ENCODE measurements at regions not wholly inside any gene's neighbourhood (a gene's known extent, or its start where the extent isn't known, plus 50 kb on each side); places are given as distances from the start of the nearest gene placed in this dataset.
A peak's percentile ranks its signal among the peaks of the same experiment; 100 is the strongest.

GRCh38 chr12:47377414-47378221, 297.9 kb upstream of the AMIGO2 start:
- no peak for TF ChIP-seq EZH2 (IDR thresholded peaks at IDR 0.05; ENCODE audit: insufficient read depth, poor library complexity, severe bottlenecking)
- no peak for TF ChIP-seq EZH2phosphoT487 (IDR thresholded peaks at IDR 0.05; ENCODE audit: insufficient read depth, low read depth)
- H2AFZ ChIP-seq: peak overlapping the region; percentile 59
- in situ Hi-C loops (cut with MboI): no loop called here
- no peaks in the 10 kb centered on the region for H3K9me3 ChIP-seq (ENCODE audit: low read depth)
- peaks cover 22% of the 10 kb centered on the region for H3F3A ChIP-seq (ENCODE audit: insufficient read depth)
- H3K36me3 ChIP-seq (ENCODE audit: low read depth): no peaks in the 10 kb centered on the region
- peaks cover 21% of the 10 kb centered on the region for H3K4me1 ChIP-seq (ENCODE audit: insufficient read depth)
- H3K27ac ChIP-seq: peak overlapping the region; percentile 94
- peak overlapping the region; percentile 76 for H3K9ac ChIP-seq
- no peaks in the 10 kb centered on the region for H3K9me2 ChIP-seq (ENCODE audit: insufficient read depth)
- peak overlapping the region; percentile 58 for H3K4me2 ChIP-seq (ENCODE audit: unreplicated experiment)
- H3K27me3 ChIP-seq (replicated peaks; ENCODE audit: insufficient read depth): no peaks in the 10 kb centered on the region
- peak; percentile 99 for DNase-seq
- peak overlapping the region; percentile 40 for H3K4me3 ChIP-seq
- no peaks in the 10 kb centered on the region for H3K79me2 ChIP-seq (ENCODE audit: insufficient read depth)
- no peaks in the 10 kb centered on the region for H4K20me1 ChIP-seq (ENCODE audit: insufficient read depth)
- WGBS, 2 experiments (ENCODE audit: low coverage in 1 of 2, low lambda C conversion rate in 2 of 2, missing lambda C conversion rate in 2 of 2): 19 to 22% methylated on average over 12 of the region's 12 CpGs

- Histone ChIP-seq H3K9ac (peak overlapping the region; percentile 76), H2AFZ (peak overlapping the region; percentile 59), H3K9me2 (ENCODE audit: insufficient read depth) (no peaks in the 10 kb centered on the region)
These were observed 297.2 kb upstream of the AMIGO2 start for GRCh38 chr12:47376927-47377326.

GRCh38 chr12:47373554-47374150, 293.9 kb upstream of the AMIGO2 start:
- H3K9me2 ChIP-seq (ENCODE audit: insufficient read depth): no peaks in the 10 kb centered on the region
- peaks cover 15% of the 10 kb centered on the region for H3K4me1 ChIP-seq (ENCODE audit: insufficient read depth)
- H3K9me3 ChIP-seq (ENCODE audit: low read depth): no peaks in the 10 kb centered on the region
- H3K4me2 ChIP-seq (ENCODE audit: unreplicated experiment): no peak overlapping the region
- H4K20me1 ChIP-seq (ENCODE audit: insufficient read depth): no peaks in the 10 kb centered on the region
- no peaks in the 10 kb centered on the region for H3K27me3 ChIP-seq (replicated peaks; ENCODE audit: insufficient read depth)
- WGBS, 2 experiments (ENCODE audit: low coverage in 1 of 2, low lambda C conversion rate in 2 of 2, missing lambda C conversion rate in 2 of 2): 84 to 96% methylated on average over 1 of the region's 1 CpG
- DNase-seq: no peak
- no peak for TF ChIP-seq EZH2phosphoT487 (IDR thresholded peaks at IDR 0.05; ENCODE audit: insufficient read depth, low read depth)
- no peak for TF ChIP-seq EZH2 (IDR thresholded peaks at IDR 0.05; ENCODE audit: insufficient read depth, poor library complexity, severe bottlenecking)
- H3K9ac ChIP-seq: no peak overlapping the region
- in situ Hi-C loops (cut with MboI): no loop called here
- H3K4me3 ChIP-seq: no peak overlapping the region
- H3F3A ChIP-seq (ENCODE audit: insufficient read depth): peaks cover 15% of the 10 kb centered on the region
- no peaks in the 10 kb centered on the region for H3K79me2 ChIP-seq (ENCODE audit: insufficient read depth)
- H3K36me3 ChIP-seq (ENCODE audit: low read depth): no peaks in the 10 kb centered on the region
- H3K27ac ChIP-seq: no peak overlapping the region
- no peak overlapping the region for H2AFZ ChIP-seq

More at GRCh38 chr12:47376927-47377326, 297.2 kb upstream of the AMIGO2 start:
- H3K4me3 ChIP-seq: peak overlapping the region; percentile 40; the same call in 1 of the 2 replicates
- in situ Hi-C loops (cut with MboI): no loop called here
- H3K36me3 ChIP-seq (ENCODE audit: low read depth): no peaks in the 10 kb centered on the region
- peak overlapping the region; percentile 94 for H3K27ac ChIP-seq
- DNase-seq: peak; percentile 37
- H3F3A ChIP-seq (ENCODE audit: insufficient read depth): peaks cover 22% of the 10 kb centered on the region
- peaks cover 21% of the 10 kb centered on the region for H3K4me1 ChIP-seq (ENCODE audit: insufficient read depth)
- no peak overlapping the region for H3K4me2 ChIP-seq (ENCODE audit: unreplicated experiment)
- no peaks in the 10 kb centered on the region for H3K27me3 ChIP-seq (replicated peaks; ENCODE audit: insufficient read depth)
- no peaks in the 10 kb centered on the region for H3K9me3 ChIP-seq (ENCODE audit: low read depth)
- TF ChIP-seq EZH2phosphoT487 (IDR thresholded peaks at IDR 0.05; ENCODE audit: insufficient read depth, low read depth) (no peak), EZH2 (IDR thresholded peaks at IDR 0.05; ENCODE audit: insufficient read depth, poor library complexity, severe bottlenecking) (no peak)
- 89 to 93% methylated on average over 6 of the region's 6 CpGs for WGBS, 2 experiments (ENCODE audit: low coverage in 1 of 2, low lambda C conversion rate in 2 of 2, missing lambda C conversion rate in 2 of 2)
- H3K79me2 ChIP-seq (ENCODE audit: insufficient read depth): no peaks in the 10 kb centered on the region
- no peaks in the 10 kb centered on the region for H4K20me1 ChIP-seq (ENCODE audit: insufficient read depth)

- Histone ChIP-seq H3K4me2 (ENCODE audit: unreplicated experiment) (no peak overlapping the region), H3F3A (ENCODE audit: insufficient read depth) (no peaks in the 10 kb centered on the region), H3K9ac (no peak overlapping the region), H3K9me2 (ENCODE audit: insufficient read depth) (no peaks in the 10 kb centered on the region), H3K27ac (no peak overlapping the region), H3K79me2 (ENCODE audit: insufficient read depth) (no peaks in the 10 kb centered on the region), H3K9me3 (ENCODE audit: low read depth) (no peaks in the 10 kb centered on the region), H4K20me1 (ENCODE audit: insufficient read depth) (no peaks in the 10 kb centered on the region), H3K36me3 (ENCODE audit: low read depth) (no peaks in the 10 kb centered on the region), H2AFZ (no peak overlapping the region), H3K4me1 (ENCODE audit: insufficient read depth) (no peaks in the 10 kb centered on the region), H3K27me3 (replicated peaks; ENCODE audit: insufficient read depth) (no peaks in the 10 kb centered on the region), H3K4me3 (no peak overlapping the region)
- TF ChIP-seq EZH2phosphoT487 (IDR thresholded peaks at IDR 0.05; ENCODE audit: insufficient read depth, low read depth): no peak
- TF ChIP-seq EZH2 (IDR thresholded peaks at IDR 0.05; ENCODE audit: insufficient read depth, poor library complexity, severe bottlenecking): no peak
- 38 to 42% methylated on average over 4 of the region's 4 CpGs for WGBS, 2 experiments (ENCODE audit: low coverage in 1 of 2, low lambda C conversion rate in 2 of 2, missing lambda C conversion rate in 2 of 2)
- in situ Hi-C loops (cut with MboI): no loop called here
- DNase-seq: no peak
These were observed 290.7 kb upstream of the AMIGO2 start for GRCh38 chr12:47370421-47370820.
